GM19395 (cell line): ENCODE measurements at regions not wholly inside any gene's neighbourhood (a gene's known extent, or its start where the extent isn't known, plus 50 kb on each side); places are given as distances from the start of the nearest gene placed in this dataset.

Source experiments
- ATAC-seq: cut with Tn5 transposase; IDR thresholded peaks from one replicate; pipeline ENCODE4 v1.9.1; 2021; ENCODE audit warnings: mild to moderate bottlenecking, moderate library complexity; ENCODE audit not compliant: unreplicated experiment

GRCh38 chr15:69730281-69731080 lies 277.9 kb downstream of the RPLP1 start:
- ATAC-seq, result no peak

GRCh38 chr15:69731081-69731330 lies 278.4 kb downstream of the RPLP1 start:
- no peak for ATAC-seq

DNA sequence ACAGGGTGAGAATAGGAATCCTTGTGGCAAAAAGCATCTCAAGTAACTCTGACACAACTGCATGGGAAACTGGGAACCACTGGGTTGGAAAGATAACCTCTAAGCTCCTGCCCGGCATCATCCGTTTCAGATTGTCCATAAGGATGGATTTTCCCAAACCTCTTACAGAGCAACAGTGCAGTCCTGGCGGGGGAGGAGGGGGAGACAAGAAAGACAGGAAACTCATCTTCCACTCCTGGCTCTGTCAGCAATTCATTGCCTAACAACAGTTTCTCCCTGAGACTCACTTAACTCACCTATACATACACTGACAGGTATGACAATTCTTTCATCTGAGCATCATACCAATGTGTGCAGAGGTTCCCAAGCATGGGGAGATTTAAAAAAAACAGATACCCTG lies 279.0 kb downstream of the RPLP1 start:
- ATAC-seq, result no peak

- ATAC-seq, result no peak
Observed at GRCh38 chr15:69732133-69732532, 279.5 kb downstream of the RPLP1 start.

DNA sequence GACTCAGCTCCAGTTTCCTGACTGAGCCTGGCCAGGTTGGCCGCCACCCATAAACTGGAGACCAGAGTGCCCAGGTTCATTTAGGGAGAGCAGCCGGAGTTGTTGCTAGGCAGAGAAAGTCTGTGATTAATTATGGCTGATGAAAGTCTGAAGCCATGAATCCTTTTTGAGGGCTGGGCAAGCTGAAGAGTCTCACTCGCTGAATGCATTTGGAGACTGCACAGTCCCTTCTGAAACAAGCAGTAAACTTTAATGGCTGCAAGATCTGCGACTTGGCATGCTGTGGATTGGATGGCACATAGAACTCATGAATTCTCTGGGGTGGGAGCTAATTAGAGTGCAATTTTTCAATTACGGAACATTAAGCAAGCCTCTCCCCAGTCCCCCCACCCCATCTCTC lies 282.1 kb downstream of the RPLP1 start:
- ATAC-seq, result no peak

DNA sequence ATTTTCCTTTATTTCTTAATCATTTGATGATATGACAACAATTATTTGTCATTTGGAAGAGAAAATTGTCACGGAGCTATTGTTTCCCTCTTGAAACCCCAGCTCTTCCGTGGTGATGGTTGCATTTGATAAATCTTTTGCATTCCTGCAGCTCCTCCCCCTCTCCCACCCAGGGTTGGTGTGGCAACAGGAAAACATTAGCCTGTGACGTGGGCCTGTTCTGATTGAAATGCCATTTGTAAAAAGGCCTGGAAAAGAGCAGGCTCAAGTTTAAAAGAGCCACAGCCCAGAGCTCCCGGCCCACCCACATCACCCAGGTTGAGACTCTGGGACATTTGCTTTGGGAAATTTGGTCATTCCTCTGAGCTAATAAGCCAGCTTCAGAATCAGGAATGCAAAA lies 282.5 kb downstream of the RPLP1 start:
- ATAC-seq, result no peak

DNA sequence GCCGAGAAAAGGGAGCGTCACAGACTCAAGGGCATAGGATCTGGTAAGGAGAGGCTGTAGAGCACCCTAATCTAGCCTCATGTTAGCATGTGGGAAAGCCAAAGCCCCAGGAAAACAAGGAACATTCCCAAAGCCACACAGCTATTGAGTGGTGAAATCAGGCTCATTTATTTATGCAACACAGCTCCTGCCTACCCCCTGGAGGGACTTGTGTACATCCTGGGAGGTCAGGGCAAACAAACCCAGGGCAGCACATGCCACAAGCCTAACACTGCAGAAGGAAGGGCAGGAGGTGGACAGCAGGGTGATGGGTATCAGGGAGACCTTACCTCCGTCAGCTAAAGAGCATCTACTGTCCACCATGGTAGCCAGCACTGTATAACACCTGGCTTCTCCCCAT lies 283.5 kb downstream of the RPLP1 start:
- ATAC-seq, result no peak

- ATAC-seq, result no peak
Observed at GRCh38 chr15:69737916-69738315, 285.3 kb downstream of the RPLP1 start.

GRCh38 chr15:69740684-69741083 lies 288.1 kb downstream of the RPLP1 start:
- no peak for ATAC-seq

DNA sequence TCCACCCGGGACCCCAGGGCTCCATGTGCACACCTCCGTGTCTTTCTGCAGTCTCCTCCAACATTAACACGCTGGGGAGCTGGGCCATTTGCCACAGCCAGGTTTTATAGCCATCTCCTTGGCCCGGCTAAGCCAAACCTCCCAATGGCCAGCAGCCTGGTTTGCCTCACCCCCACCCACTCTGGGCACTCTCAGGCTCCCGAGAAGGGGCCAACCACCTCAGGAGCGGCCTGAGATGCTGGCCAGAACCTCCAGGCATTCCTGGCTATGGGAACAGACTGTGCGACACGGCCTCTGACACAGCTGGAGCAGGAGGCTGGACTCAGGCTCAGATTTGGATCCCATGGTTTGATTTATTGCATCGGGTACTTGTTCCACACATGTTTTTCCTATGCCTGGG lies 289.7 kb downstream of the RPLP1 start:
- no peak for ATAC-seq

GRCh38 chr15:69743091-69743490 lies 290.5 kb downstream of the RPLP1 start:
- ATAC-seq, result no peak

- no peak for ATAC-seq
Observed at GRCh38 chr15:69744391-69745162, 292.0 kb downstream of the RPLP1 start.

DNA sequence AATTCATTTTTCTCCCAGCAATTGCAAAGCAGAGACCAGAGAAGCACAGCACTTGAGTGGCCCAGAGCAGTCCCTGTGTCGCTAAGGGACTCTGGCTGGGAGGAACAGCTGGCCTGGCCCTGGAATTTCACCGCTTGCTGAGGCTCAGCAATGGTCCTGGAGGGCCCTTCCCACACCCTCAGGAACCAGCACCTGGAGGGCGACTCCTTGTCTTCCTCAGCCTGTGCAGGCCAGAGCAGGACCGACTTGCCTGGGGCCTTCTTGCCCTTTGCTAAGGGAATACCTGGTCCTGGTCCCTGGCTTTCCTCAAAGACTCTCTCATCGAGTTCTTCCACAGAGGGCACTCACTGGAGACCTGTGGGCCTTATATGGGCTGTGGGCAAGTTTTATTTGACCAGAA lies 294.6 kb downstream of the RPLP1 start:
- ATAC-seq, result no peak

- ATAC-seq, result no peak
Observed at GRCh38 chr15:69748131-69748530, 295.5 kb downstream of the RPLP1 start.

GRCh38 chr15:69748576-69749185 lies 296.1 kb downstream of the RPLP1 start:
- ATAC-seq, result no peak

DNA sequence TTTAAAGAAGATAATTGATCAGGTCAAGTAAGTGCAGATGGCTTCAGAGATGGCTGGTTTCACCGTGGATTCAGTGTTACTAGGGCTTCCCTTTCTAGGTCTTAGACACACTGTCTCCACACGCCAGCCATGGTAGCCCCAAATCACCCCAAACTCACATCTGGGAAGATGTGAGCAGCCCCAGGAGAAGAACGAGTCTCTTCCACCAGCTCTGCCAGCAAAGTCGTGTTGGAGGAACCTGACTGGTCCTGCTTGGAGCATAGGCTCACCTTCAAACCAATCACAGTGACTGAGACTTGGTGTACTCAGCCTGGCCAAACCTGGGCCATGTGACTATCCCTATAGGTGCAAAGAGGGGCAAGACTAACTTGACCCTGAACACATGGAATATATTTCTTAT lies 296.7 kb downstream of the RPLP1 start:
- no peak for ATAC-seq

DNA sequence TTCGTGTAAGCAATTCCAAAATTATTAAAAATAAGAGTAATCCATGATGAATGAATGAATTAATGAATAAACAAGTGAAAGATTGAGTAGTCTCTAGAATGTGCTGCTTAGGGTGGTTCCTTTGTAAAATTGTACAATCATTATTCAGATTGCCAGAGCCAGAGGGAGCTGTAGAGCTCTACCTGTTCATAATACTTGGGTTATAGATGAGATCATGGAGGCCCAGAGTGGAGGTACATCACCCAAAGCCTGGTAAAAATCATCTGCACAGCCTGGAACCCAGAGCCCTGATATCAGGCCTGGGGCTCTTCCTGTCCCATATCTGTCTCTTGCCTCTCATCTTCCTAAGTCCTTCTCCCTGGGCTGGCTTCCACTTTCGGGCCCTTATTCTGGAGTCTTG lies 297.2 kb downstream of the RPLP1 start:
- no peak for ATAC-seq

- no peak for ATAC-seq
Observed at GRCh38 chr15:69750253-69750652, 297.6 kb downstream of the RPLP1 start.

DNA sequence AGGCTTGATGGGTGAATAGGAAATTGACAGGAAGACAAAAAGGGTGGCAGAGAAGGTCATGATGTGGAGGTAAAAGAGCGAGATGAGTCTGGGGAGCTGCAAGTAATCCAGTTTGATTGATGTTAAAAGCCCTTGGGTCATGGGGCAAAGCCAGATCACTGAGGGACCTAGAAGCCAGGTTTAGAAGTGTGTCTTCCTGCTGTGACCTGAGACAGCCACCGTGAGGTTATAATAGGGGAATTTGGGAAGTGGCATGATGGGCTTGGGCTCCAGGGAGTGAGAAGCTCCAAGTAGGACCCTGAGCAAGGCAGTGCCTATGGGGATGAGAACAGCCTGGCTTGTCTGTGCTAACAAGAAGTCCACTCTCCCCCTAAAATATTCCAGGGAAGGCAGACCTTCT lies 298.5 kb downstream of the RPLP1 start:
- no peak for ATAC-seq

DNA sequence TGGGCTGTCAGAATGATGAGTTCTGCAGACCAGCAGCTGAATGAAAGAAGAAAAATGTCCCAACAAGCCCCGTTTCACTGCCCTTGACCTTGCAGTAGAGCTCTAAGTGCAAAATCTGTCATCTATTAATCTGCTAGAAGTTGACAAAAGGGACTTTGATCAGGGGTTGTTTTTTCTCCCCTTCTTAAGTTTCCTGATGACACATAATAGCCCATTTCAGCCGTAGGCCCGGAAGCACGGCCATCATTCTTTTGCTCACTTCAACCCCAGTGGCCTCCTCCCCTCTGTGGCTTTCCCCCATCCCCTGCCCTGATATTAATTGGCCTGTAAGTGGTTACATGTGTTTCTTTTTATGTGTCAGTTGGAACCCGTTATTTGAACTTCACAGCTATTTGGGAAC lies 298.9 kb downstream of the RPLP1 start:
- no peak for ATAC-seq

GRCh38 chr15:69753867-69754266 lies 301.2 kb downstream of the RPLP1 start:
- ATAC-seq, result no peak

DNA sequence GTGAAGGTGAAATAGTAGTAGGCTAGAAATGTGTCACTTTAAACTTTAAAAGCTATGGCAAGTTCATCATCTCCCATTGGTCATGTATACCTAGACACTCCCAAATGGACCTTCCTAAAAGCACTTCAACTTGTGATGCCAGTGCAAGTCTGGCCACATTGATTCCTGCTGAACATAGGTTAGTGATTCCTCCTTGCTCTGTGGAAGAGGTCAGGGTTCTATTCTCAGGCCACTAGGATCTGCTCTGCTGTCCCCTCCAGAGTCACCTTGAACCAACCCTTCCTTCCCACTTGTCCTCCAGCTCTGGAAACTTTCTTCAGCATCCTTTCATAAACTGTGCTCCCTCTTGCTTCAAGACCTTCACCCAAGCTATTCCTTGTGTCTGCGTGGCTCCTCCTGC lies 301.7 kb downstream of the RPLP1 start:
- ATAC-seq, result no peak
